ENCODE measurements at regions not wholly inside any gene's neighbourhood (a gene's known extent, or its start where the extent isn't known, plus 50 kb on each side); places are given as distances from the start of the nearest gene placed in this dataset.

GRCh38 chr7:68422281-68422680 is 1176.0 kb upstream of the AUTS2 start:
- no peak overlapping the region for H3K27ac ChIP-seq
- H3K4me1 ChIP-seq, result no peaks in the 10 kb centered on the region
- no peaks in the 10 kb centered on the region for H3K9me3 ChIP-seq
- 69% methylated on average over 4 of the region's 4 CpGs for WGBS
- no peaks in the 10 kb centered on the region for H3K36me3 ChIP-seq
- no peaks in the 10 kb centered on the region for H3K27me3 ChIP-seq
- TF ChIP-seq POLR2A (IDR thresholded peaks at IDR 0.05) (no peak), POLR2AphosphoS5 (IDR thresholded peaks at IDR 0.05) (no peak), EP300 (IDR thresholded peaks at IDR 0.05) (no peak), CTCF (IDR thresholded peaks at IDR 0.05) (no peak)
- DNase-seq (ENCODE audit: low spot score in 2 of 2), result no peak
- no peak overlapping the region for H3K4me3 ChIP-seq

GRCh38 chr7:68423356-68423755 is 1174.9 kb upstream of the AUTS2 start:
- TF ChIP-seq POLR2A (IDR thresholded peaks at IDR 0.05) (no peak), EP300 (IDR thresholded peaks at IDR 0.05) (no peak), CTCF (IDR thresholded peaks at IDR 0.05) (no peak), POLR2AphosphoS5 (IDR thresholded peaks at IDR 0.05) (no peak)
- Histone ChIP-seq H3K4me1 (no peaks in the 10 kb centered on the region), H3K36me3 (no peaks in the 10 kb centered on the region), H3K27me3 (no peaks in the 10 kb centered on the region), H3K9me3 (no peaks in the 10 kb centered on the region), H3K27ac (no peak overlapping the region), H3K4me3 (no peak overlapping the region)
- no peak for DNase-seq (ENCODE audit: low spot score in 2 of 2)
- WGBS, result 89% methylated on average over 5 of the region's 5 CpGs

- WGBS, result 81% methylated on average over 4 of the region's 4 CpGs
- H3K27me3 ChIP-seq, result no peaks in the 10 kb centered on the region
- no peaks in the 10 kb centered on the region for H3K4me1 ChIP-seq
- TF ChIP-seq POLR2A (IDR thresholded peaks at IDR 0.05) (no peak), POLR2AphosphoS5 (IDR thresholded peaks at IDR 0.05) (no peak), CTCF (IDR thresholded peaks at IDR 0.05) (no peak), EP300 (IDR thresholded peaks at IDR 0.05) (no peak)
- no peak overlapping the region for H3K27ac ChIP-seq
- no peak for DNase-seq (ENCODE audit: low spot score in 2 of 2)
- H3K9me3 ChIP-seq, result no peaks in the 10 kb centered on the region
- no peak overlapping the region for H3K4me3 ChIP-seq
- no peaks in the 10 kb centered on the region for H3K36me3 ChIP-seq
These were observed 1173.5 kb upstream of the AUTS2 start for GRCh38 chr7:68424658-68425297.

- no peaks in the 10 kb centered on the region for H3K27me3 ChIP-seq
- no peak overlapping the region for H3K4me3 ChIP-seq
- TF ChIP-seq POLR2AphosphoS5 (IDR thresholded peaks at IDR 0.05) (no peak), POLR2A (IDR thresholded peaks at IDR 0.05) (no peak), CTCF (IDR thresholded peaks at IDR 0.05) (no peak), EP300 (IDR thresholded peaks at IDR 0.05) (no peak)
- no peak overlapping the region for H3K27ac ChIP-seq
- no peaks in the 10 kb centered on the region for H3K36me3 ChIP-seq
- WGBS, result 92% methylated on average over 6 of the region's 6 CpGs
- no peak for DNase-seq (ENCODE audit: low spot score in 2 of 2)
- H3K4me1 ChIP-seq, result no peaks in the 10 kb centered on the region
- H3K9me3 ChIP-seq, result no peaks in the 10 kb centered on the region
These were observed 1172.9 kb upstream of the AUTS2 start for GRCh38 chr7:68425377-68425776.

GRCh38 chr7:68429411-68430117 is 1168.7 kb upstream of the AUTS2 start:
- 70% methylated on average over 8 of the region's 8 CpGs for WGBS
- Histone ChIP-seq H3K36me3 (no peaks in the 10 kb centered on the region), H3K27me3 (no peaks in the 10 kb centered on the region), H3K9me3 (no peaks in the 10 kb centered on the region), H3K27ac (no peak overlapping the region), H3K4me1 (no peaks in the 10 kb centered on the region), H3K4me3 (no peak overlapping the region)
- no peak for DNase-seq (ENCODE audit: low spot score in 2 of 2)
- TF ChIP-seq CTCF (IDR thresholded peaks at IDR 0.05) (no peak), POLR2AphosphoS5 (IDR thresholded peaks at IDR 0.05) (no peak), POLR2A (IDR thresholded peaks at IDR 0.05) (no peak), EP300 (IDR thresholded peaks at IDR 0.05) (no peak)
